ENCODE measurements at regions not wholly inside any gene's neighbourhood (a gene's known extent, or its start where the extent isn't known, plus 50 kb on each side); places are given as distances from the start of the nearest gene placed in this dataset.

DNA sequence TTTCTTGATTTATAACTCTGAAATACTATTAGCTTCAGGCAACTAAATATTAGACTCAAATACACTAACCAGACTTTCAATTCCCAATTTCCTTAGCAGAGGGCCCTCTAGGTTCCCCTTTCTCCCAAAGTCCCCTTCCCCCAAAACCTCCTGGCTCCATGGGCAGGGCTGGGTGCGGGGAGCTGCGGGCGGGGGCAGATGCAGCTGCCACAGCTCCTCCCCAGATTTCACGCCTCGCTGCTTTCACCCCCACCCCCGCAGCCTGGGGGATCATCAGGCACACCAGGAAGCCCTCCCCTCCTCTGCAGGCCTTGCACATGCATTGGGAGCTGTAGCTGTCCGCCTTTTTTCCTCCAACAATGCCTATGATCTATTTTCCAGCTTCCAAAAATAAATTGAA lies 82.8 kb upstream of the SPATA31C2 start:
- Histone ChIP-seq H2AFZ (ENCODE audit: low read depth, low read length, poor library complexity, severe bottlenecking) (no peak overlapping the region), H3K9me2 (ENCODE audit: insufficient read depth) (no peaks in the 10 kb centered on the region), H3K4me2 (ENCODE audit: low read length) (no peak overlapping the region), H3K4me3 (replicated peaks in 1 of 2; ENCODE audit: low read depth in 1 of 2, low read length in 2 of 2) (no peak overlapping the region), H3K27me3 (ENCODE audit: insufficient read depth, low read length) (no peaks in the 10 kb centered on the region), H3K36me3 (ENCODE audit: control insufficient read depth in 1 of 2, insufficient read depth in 2 of 2, low read length in 2 of 2) (no peaks in the 10 kb centered on the region), H3K9ac (ENCODE audit: low read length) (no peak overlapping the region), H3K4me1 (ENCODE audit: control insufficient read depth in 1 of 2, insufficient read depth in 2 of 2, low read length in 2 of 2) (no peaks in the 10 kb centered on the region), H4K20me1 (ENCODE audit: insufficient read depth) (no peaks in the 10 kb centered on the region), H3K9me3 (ENCODE audit: control insufficient read depth in 1 of 2, insufficient read depth in 1 of 2, low read depth in 1 of 2, low read length in 2 of 2) (no peaks in the 10 kb centered on the region), H3K27ac (ENCODE audit: low read depth, low read length) (no peak overlapping the region), H3K79me2 (ENCODE audit: insufficient read depth, low read length) (no peaks in the 10 kb centered on the region)
- RAD21 ChIA-PET (ENCODE audit: low non-redundant PET in 1 of 2, low total read pairs in 2 of 2, uncharacterized antibody in 2 of 2, unreplicated experiment in 2 of 2) = interaction anchor here in 1 of 2 experiments (0.7 kb wide), 1 partner anchor 83 kb away, joined by 4 read pairs; no protein-coding TSS in a partner anchor
- DNase-seq (ENCODE audit: low read depth, low spot score) (no peak), ATAC-seq (no peak)
- intact Hi-C loops (cut with micrococcal nuclease) = loop anchor here (10.0 kb wide), 1 partner anchor 64 kb away; no protein-coding TSS in a partner anchor
- TF ChIP-seq SIN3A (IDR thresholded peaks at IDR 0.05; ENCODE audit: low read depth) = no peak
- no peak for TF ChIP-seq ZNF274 (IDR thresholded peaks at IDR 0.05; ENCODE audit: low read depth, low read length)
- TF ChIP-seq EZH2phosphoT487 (IDR thresholded peaks at IDR 0.05; ENCODE audit: borderline replicate concordance) = no peak
- TF ChIP-seq CEBPB (IDR thresholded peaks at IDR 0.05; ENCODE audit: low read depth) = no peak
- TF ChIP-seq, protein P1, sequence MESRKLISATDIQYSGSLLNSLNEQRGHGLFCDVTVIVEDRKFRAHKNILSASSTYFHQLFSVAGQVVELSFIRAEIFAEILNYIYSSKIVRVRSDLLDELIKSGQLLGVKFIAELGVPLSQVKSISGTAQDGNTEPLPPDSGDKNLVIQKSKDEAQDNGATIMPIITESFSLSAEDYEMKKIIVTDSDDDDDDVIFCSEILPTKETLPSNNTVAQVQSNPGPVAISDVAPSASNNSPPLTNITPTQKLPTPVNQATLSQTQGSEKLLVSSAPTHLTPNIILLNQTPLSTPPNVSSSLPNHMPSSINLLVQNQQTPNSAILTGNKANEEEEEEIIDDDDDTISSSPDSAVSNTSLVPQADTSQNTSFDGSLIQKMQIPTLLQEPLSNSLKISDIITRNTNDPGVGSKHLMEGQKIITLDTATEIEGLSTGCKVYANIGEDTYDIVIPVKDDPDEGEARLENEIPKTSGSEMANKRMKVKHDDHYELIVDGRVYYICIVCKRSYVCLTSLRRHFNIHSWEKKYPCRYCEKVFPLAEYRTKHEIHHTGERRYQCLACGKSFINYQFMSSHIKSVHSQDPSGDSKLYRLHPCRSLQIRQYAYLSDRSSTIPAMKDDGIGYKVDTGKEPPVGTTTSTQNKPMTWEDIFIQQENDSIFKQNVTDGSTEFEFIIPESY (IDR thresholded peaks at IDR 0.05; ENCODE audit: extremely low read depth, insufficient replicate concordance, low read length) = no peak
- TF ChIP-seq ZFX (IDR thresholded peaks at IDR 0.05) = no peak
- TF ChIP-seq, protein P2, sequence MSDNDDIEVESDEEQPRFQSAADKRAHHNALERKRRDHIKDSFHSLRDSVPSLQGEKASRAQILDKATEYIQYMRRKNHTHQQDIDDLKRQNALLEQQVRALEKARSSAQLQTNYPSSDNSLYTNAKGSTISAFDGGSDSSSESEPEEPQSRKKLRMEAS (IDR thresholded peaks at IDR 0.05) = no peak
- TF ChIP-seq CBX3 (IDR thresholded peaks at IDR 0.05; ENCODE audit: low read depth) = no peak
- no peak for TF ChIP-seq RAD21 (IDR thresholded peaks at IDR 0.05; ENCODE audit: low read depth)
- TF ChIP-seq SRF (IDR thresholded peaks at IDR 0.05; ENCODE audit: low read depth) = no peak
- no peak for TF ChIP-seq SP1 (IDR thresholded peaks at IDR 0.05; ENCODE audit: low read depth)
- no peak for TF ChIP-seq POLR2AphosphoS5 (IDR thresholded peaks at IDR 0.05; ENCODE audit: low read depth, low read length)
- no peak for TF ChIP-seq YY1 (IDR thresholded peaks at IDR 0.05; ENCODE audit: extremely low read depth, insufficient replicate concordance, low read depth, low read length)
- no TSS peak for BruUV-seq (replicated peaks)
- CTCF ChIA-PET = no interaction called here
- POLR2A ChIA-PET = no interaction called here
